ENCODE measurements at regions not wholly inside any gene's neighbourhood (a gene's known extent, or its start where the extent isn't known, plus 50 kb on each side); places are given as distances from the start of the nearest gene placed in this dataset.

- DNase-seq = no peak
Observed at GRCh38 chr12:58496411-58497190, 423.7 kb downstream of the LRIG3 start.

GRCh38 chr12:58500399-58500798 lies 419.9 kb downstream of the LRIG3 start:
- no peak for DNase-seq

GRCh38 chr12:58502226-58502625 lies 418.1 kb downstream of the LRIG3 start:
- DNase-seq = peak; percentile 50

GRCh38 chr12:58502841-58503240 lies 417.5 kb downstream of the LRIG3 start:
- no peak for DNase-seq

- no peak for DNase-seq
Observed at GRCh38 chr12:58503731-58504130, 416.6 kb downstream of the LRIG3 start.

- peak; percentile 13 for DNase-seq
Observed at GRCh38 chr12:58504143-58504938, 416.0 kb downstream of the LRIG3 start.

- no peak for DNase-seq
Observed at GRCh38 chr12:58509116-58509885, 411.0 kb downstream of the LRIG3 start.

- DNase-seq = no peak
Observed at GRCh38 chr12:58513301-58513834, 406.9 kb downstream of the LRIG3 start.

- no peak for DNase-seq
Observed at GRCh38 chr12:58513852-58514251, 406.5 kb downstream of the LRIG3 start.

- DNase-seq = no peak
Observed at GRCh38 chr12:58519839-58520238, 400.5 kb downstream of the LRIG3 start.

GRCh38 chr12:58521152-58521551 lies 399.2 kb downstream of the LRIG3 start:
- no peak for DNase-seq

- no peak for DNase-seq
Observed at GRCh38 chr12:58521796-58522195, 398.5 kb downstream of the LRIG3 start.

- DNase-seq = no peak
Observed at GRCh38 chr12:58523360-58523759, 396.9 kb downstream of the LRIG3 start.

- DNase-seq = no peak
Observed at GRCh38 chr12:58528271-58528670, 392.0 kb downstream of the LRIG3 start.

- no peak for DNase-seq
Observed at GRCh38 chr12:58529114-58529665, 391.1 kb downstream of the LRIG3 start.

GRCh38 chr12:58529897-58530741 lies 390.2 kb downstream of the LRIG3 start:
- DNase-seq = no peak

GRCh38 chr12:58530742-58531062 lies 389.6 kb downstream of the LRIG3 start:
- DNase-seq = no peak

- DNase-seq = no peak
Observed at GRCh38 chr12:58532855-58533608, 387.3 kb downstream of the LRIG3 start.

GRCh38 chr12:58533652-58534051 lies 386.7 kb downstream of the LRIG3 start:
- DNase-seq = no peak

GRCh38 chr12:58537278-58537677 lies 383.0 kb downstream of the LRIG3 start:
- no peak for DNase-seq

GRCh38 chr12:58539295-58539694 lies 381.0 kb downstream of the LRIG3 start:
- no peak for DNase-seq
